Esophagus muscularis mucosa (tissue), 4 donors: ENCODE measurements at regions not wholly inside any gene's neighbourhood (a gene's known extent, or its start where the extent isn't known, plus 50 kb on each side); places are given as distances from the start of the nearest gene placed in this dataset.

ENCODE experiments used
- DNase-seq: peaks from one replicate; pipeline ENCODE4 v3.0.0-alpha.2; 2017; ENCODE audit errors: extremely low spot score
- H3K27ac ChIP-seq, 4 donors: fragments of 200-600 bp; sonication (generic); replicated peaks in 1 of 4; 1 replicate in 3 of 4; 2 replicates in 1 of 4; pipeline ENCODE4 v1.5.1; 2016 to 2019; ENCODE audit warnings: mild to moderate bottlenecking in 1 of 4
- H3K27me3 ChIP-seq, 4 donors: fragments of 200-600 bp; sonication (generic); one replicate each; pipeline versions ENCODE4 v1.5.1 to v1.6.0; 2016 to 2019
- H3K36me3 ChIP-seq, 4 donors: fragments of 200-600 bp; sonication (generic); one replicate each; pipeline ENCODE4 v1.5.1; 2016 to 2019
- H3K4me1 ChIP-seq, 4 donors: fragments of 200-600 bp; sonication (generic); one replicate each; pipeline ENCODE4 v1.5.1; 2016 to 2019
- H3K4me3 ChIP-seq, 4 donors: fragments of 200-600 bp; sonication (generic); 1 replicate in 2 of 4; 2 replicates in 2 of 4; pipeline ENCODE4 v1.5.1; 2016 to 2019; ENCODE audit warnings: mild to moderate bottlenecking in 4 of 4, moderate library complexity in 1 of 4
- H3K9me3 ChIP-seq, 4 donors: fragments of 200-600 bp; sonication (generic); 1 replicate in 3 of 4; 2 replicates in 1 of 4; pipeline ENCODE4 v1.5.1; 2016 to 2019
- EP300 ChIP-seq: sonication (generic); formaldehyde crosslinking; IDR thresholded peaks from one replicate; pipeline ENCODE4 v1.6.1; 2017; ENCODE audit warnings: antibody characterized with exemption
- POLR2A ChIP-seq: fragments of 450-650 bp; IDR thresholded peaks from one replicate; pipeline ENCODE4 v1.6.1; 2017; ENCODE audit warnings: antibody characterized with exemption, moderate library complexity, mild to moderate bottlenecking, low read depth
- POLR2AphosphoS5 ChIP-seq, 2 donors: sonication (generic); formaldehyde crosslinking; IDR thresholded peaks; one replicate each; pipeline ENCODE4 v1.6.1; 2017; ENCODE audit warnings: antibody characterized with exemption in 2 of 2
- WGBS: methylation state at CpG from one replicate; pipeline ENCODE4 v1.1.5; 2018; 5-methylcytosine and 5-hydroxymethylcytosine counted together
- intact Hi-C: fragments of 100-400 bp; cut with DNase I; formaldehyde crosslinking; loops from one replicate; pipeline ENCODE4 v1.15.1; 2023
- TF ChIP-seq, protein P1 (sequence below), 3 experiments: fragments of 200-600 bp in 2 of 3; fragments of 450-650 bp in 1 of 3; sonication (generic) in 2 of 3; IDR thresholded peaks; one replicate each; pipeline ENCODE4 v1.5.1; 2017 to 2019; ENCODE audit warnings: antibody characterized with exemption in 3 of 3, mild to moderate bottlenecking in 2 of 3, moderate library complexity in 1 of 3

DNA sequence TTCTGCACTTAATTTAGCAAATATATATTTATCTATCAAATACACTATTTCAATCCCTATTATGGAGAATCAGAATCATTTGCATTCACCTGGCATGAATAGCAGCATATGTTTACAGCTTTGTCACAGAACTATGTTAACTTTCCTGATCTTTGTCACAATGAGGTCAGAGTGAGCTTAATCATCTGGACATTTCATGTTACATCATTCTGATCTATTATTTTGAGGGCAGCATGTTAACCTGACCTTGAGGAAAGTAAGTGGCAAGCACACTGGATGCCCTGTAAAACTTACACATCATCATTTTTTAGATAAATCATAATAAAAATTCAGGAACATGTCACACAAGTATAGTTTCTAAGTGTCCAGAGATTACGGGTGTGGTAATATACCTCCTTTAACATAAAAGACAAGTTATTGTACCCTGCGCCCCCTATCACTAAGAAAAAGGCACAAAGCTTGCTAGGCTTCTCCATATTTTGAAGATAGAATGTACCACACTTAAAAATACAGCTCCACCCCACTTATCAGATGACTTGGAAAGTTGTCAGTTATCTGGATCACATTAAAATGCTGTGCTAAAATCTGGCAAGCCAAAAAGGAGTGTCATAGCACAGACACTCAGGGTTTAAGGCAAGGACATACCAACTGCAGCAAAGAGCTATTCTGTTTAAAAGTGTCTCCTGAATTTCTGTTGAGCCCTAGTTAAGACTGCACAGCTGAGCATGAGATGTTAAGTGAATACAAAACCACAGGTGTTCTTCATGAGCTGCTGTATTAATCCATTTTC, 182.7 kb upstream of the FAT4 start:
- Histone ChIP-seq H3K9me3 (no peaks in the 10 kb centered on the region), H3K4me3 (no peak overlapping the region), H3K27ac (no peak overlapping the region), H3K36me3 (no peaks in the 10 kb centered on the region), H3K27me3 (no peaks in the 10 kb centered on the region), H3K4me1 (peaks cover 0 to 6% (median 0%) of the 10 kb centered on the region in 4 donors)
- no peak for TF ChIP-seq POLR2AphosphoS5 (IDR thresholded peaks at IDR 0.05)
- no peak for DNase-seq
- intact Hi-C loops, result no loop called here
- 86% methylated on average over 2 of the region's 2 CpGs for WGBS

DNA sequence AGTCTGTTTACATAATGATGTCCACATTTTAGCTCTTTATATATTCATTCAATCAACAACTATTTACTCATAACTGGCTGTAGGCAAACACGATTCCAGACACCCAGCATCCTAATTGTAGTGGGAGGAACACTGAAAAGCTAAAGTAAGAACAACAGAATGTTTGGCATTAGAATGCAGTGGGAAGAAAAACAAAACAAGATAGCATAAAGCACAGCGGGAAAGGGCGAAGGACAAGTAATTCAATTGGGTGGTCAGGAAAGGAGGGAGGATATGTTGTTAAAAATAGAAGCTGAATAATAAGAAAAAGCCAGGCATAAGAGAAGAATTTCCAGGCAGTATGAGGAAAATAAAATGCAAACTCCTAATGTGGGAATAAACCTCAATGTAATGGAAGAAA, 189.5 kb upstream of the FAT4 start:
- 61% methylated on average over 3 of the region's 3 CpGs for WGBS
- Histone ChIP-seq H3K4me3 (no peak overlapping the region), H3K9me3 (no peaks in the 10 kb centered on the region), H3K36me3 (no peaks in the 10 kb centered on the region), H3K4me1 (no peaks in the 10 kb centered on the region), H3K27ac (no peak overlapping the region), H3K27me3 (no peaks in the 10 kb centered on the region)
- intact Hi-C loops, result no loop called here
- TF ChIP-seq, protein P1, sequence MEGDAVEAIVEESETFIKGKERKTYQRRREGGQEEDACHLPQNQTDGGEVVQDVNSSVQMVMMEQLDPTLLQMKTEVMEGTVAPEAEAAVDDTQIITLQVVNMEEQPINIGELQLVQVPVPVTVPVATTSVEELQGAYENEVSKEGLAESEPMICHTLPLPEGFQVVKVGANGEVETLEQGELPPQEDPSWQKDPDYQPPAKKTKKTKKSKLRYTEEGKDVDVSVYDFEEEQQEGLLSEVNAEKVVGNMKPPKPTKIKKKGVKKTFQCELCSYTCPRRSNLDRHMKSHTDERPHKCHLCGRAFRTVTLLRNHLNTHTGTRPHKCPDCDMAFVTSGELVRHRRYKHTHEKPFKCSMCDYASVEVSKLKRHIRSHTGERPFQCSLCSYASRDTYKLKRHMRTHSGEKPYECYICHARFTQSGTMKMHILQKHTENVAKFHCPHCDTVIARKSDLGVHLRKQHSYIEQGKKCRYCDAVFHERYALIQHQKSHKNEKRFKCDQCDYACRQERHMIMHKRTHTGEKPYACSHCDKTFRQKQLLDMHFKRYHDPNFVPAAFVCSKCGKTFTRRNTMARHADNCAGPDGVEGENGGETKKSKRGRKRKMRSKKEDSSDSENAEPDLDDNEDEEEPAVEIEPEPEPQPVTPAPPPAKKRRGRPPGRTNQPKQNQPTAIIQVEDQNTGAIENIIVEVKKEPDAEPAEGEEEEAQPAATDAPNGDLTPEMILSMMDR (IDR thresholded peaks at IDR 0.05), result no peak
- TF ChIP-seq POLR2A, result no peak
- no peak for TF ChIP-seq EP300
- DNase-seq, result no peak

DNA sequence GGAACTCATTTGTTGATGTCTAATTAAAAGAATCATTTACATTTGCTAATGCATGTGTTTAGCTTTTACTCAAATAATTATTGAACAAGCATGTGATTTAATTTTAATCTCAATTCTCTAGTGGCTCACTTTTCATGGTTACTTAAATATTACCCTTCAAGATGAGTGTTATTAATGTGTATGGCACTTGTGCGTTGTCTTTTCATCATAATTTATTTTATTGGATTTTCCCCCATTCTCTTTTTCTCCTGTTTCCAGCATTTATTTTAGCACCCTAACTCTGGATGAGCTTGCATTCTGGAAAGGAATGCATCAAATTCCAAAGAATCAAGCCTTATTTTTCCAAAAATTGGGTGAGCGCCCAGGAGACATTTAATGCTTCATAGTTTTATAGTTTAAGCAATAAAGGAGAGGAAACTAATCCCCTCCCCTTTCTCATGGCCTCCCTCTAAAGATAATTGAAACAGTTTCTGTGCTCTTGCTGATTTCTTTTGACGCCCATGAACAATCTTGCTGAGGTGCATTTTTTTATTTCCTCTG, 191.1 kb upstream of the FAT4 start:
- Histone ChIP-seq H3K9me3 (no peaks in the 10 kb centered on the region), H3K36me3 (no peaks in the 10 kb centered on the region), H3K27ac (no peak overlapping the region), H3K27me3 (no peaks in the 10 kb centered on the region), H3K4me1 (no peaks in the 10 kb centered on the region), H3K4me3 (no peak overlapping the region)
- DNase-seq, result no peak
- 64% methylated on average over 3 of the region's 3 CpGs for WGBS
- TF ChIP-seq, protein P1 (IDR thresholded peaks at IDR 0.05), result no peak
- no peak for TF ChIP-seq POLR2A
- no peak for TF ChIP-seq EP300
- TF ChIP-seq POLR2AphosphoS5 (IDR thresholded peaks at IDR 0.05), result no peak
- intact Hi-C loops, result no loop called here

DNA sequence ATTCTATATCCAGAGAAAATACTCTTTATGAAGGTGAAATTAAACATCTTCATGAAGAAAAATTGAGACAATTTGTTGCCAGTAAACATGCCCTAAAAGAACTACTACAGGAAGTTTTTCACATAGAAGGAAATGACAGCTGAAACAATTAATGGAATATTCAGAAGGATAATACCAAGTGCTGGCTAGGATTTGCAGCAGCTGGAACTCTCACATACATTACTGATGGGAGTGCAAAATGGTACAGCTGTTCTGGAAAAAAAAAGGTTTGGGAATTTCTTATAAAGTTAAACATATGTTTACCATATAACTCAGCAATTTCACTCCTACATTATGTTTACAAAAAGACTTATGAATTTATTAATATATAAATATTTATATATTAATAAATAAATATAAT, 193.2 kb upstream of the FAT4 start:
- no peak for DNase-seq
- intact Hi-C loops, result no loop called here
- Histone ChIP-seq H3K36me3 (no peaks in the 10 kb centered on the region), H3K4me3 (no peak overlapping the region), H3K9me3 (no peaks in the 10 kb centered on the region), H3K4me1 (no peaks in the 10 kb centered on the region), H3K27ac (no peak overlapping the region), H3K27me3 (no peaks in the 10 kb centered on the region)
- TF ChIP-seq POLR2AphosphoS5 (IDR thresholded peaks at IDR 0.05), result no peak
- TF ChIP-seq POLR2A, result no peak
- TF ChIP-seq, protein P1 (IDR thresholded peaks at IDR 0.05), result no peak
- no peak for TF ChIP-seq EP300

DNA sequence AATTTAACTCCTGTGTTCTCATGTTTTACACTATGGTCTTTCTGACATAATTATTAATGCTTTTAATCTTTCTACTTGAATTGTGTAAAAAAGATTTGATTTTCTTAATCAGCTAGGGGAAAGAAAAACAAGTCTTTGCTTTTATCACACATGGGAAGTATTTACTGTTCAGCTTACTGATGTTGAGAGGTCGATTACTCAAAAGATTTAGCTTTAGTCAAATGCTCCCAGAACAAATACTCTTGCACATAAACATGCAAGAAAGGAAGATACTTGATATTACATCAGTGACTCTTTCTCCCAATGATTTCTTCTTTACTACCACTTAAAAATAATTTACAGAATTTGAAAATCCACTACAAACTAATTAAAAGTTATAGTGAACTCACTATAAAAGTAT, 198.3 kb upstream of the FAT4 start:
- DNase-seq, result no peak
- 83% methylated on average over 1 of the region's 1 CpG for WGBS
- Histone ChIP-seq H3K27ac (no peak overlapping the region), H3K4me1 (no peaks in the 10 kb centered on the region), H3K4me3 (no peak overlapping the region), H3K27me3 (no peaks in the 10 kb centered on the region), H3K9me3 (no peaks in the 10 kb centered on the region), H3K36me3 (no peaks in the 10 kb centered on the region)
- TF ChIP-seq POLR2A (no peak), POLR2AphosphoS5 (IDR thresholded peaks at IDR 0.05) (no peak), EP300 (no peak)
- TF ChIP-seq, protein P1 (IDR thresholded peaks at IDR 0.05), result no peak
- intact Hi-C loops, result no loop called here
